NOMO-1 treated with DMSO at 0.1 percent for 48 hours (cell line): ENCODE measurements at regions not wholly inside any gene's neighbourhood (a gene's known extent, or its start where the extent isn't known, plus 50 kb on each side); places are given as distances from the start of the nearest gene placed in this dataset.

ENCODE experiments used
- DNase-seq: peaks from one replicate; lab custom pipeline; 2025; ENCODE audit not compliant: unreplicated experiment; lab: John Stamatoyannopoulos, UW

DNA sequence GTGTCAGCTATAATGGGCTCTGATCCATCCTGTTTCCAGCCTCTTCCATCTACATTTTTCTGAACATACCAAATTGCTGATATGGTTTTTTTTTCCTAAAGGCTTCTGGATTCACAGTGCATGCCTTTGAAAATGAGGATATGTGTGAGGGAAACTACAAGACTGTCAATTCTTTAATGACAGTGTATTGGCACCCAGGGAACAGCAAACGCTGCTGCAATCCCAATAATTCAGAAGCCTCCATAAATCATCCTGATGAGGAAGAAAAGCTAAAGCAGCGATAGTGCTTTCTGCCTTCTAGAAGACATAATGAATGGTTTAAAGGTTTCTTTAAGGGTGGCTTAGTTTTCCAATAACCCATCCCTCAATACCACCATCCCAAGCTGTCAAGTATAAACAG, 304.5 kb upstream of the PKDCC start:
- no peak for DNase-seq

DNA sequence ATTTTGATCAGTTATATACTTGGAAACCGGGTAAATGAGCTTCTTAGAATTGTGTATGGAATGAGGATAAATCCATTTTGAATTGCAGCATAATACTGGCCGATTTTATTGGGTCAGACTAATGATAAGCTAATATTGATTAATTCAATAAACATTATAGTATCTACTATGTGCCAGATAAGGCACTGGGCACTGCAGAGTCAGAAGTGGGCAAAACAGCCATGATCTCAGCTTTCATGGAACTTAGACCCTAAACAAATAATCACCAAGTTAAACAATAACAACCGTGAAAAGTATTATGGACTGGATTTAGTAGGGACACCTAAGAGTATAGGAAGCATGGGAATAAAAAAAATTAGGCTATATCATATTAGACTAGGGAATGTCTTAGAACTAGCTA, 297.0 kb upstream of the PKDCC start:
- no peak for DNase-seq

DNA sequence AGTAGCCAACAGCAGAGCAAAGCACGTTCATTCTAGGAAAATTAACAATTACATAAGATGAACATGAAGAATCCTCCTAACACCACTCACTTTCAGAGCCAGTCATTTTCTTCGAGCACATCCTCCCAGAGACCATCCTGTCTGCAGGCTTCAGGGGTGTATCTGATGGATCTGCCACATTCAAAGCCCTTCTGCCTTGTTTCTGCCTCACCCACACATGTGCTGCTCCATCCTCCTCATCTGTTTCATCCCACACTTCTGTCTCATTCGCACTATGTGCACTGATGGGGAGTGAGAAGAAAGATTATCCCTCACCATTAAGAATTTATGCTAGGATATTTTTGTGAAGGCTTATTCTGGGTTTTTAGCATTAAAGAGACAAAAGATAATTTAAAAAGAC, 287.9 kb upstream of the PKDCC start:
- no peak for DNase-seq

DNA sequence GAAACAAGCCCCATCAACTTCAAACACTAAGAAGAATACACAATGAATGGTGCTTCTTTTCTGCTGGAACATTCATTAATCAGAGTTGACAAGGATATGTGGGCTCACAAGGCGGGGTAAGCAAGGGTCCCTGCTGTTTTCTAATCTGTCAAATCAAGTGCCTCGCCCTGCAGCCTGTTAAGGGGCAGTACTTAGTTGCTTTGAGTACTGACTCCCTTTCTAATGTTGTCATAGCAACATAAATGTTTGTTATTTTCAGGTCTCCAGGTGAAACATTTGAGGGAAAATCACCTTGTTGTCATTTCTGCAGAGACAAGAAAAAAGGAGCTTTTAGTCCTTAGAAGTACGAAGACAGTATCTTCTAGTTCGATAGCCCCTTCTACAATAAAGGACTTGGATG, 284.7 kb upstream of the PKDCC start:
- no peak for DNase-seq

DNA sequence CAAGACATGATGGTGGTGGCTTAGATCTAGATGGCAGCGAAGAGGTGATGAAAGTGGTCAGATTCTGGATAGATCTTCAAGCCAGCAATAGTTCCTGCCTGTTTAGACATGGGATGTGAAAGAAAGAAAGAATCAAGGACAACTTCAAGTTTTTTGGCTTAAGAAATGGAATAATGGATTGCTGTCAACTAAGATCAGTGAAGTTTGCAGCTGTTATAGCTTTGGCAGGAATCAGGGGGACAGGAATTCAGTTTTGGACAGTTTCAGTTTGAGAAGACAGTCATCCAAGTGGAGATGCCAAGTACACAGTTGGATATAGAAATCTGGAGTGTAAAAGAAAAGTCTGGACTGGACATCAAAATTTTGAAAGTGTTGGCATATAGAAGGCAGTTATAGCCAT, 283.7 kb upstream of the PKDCC start:
- DNase-seq = no peak

DNA sequence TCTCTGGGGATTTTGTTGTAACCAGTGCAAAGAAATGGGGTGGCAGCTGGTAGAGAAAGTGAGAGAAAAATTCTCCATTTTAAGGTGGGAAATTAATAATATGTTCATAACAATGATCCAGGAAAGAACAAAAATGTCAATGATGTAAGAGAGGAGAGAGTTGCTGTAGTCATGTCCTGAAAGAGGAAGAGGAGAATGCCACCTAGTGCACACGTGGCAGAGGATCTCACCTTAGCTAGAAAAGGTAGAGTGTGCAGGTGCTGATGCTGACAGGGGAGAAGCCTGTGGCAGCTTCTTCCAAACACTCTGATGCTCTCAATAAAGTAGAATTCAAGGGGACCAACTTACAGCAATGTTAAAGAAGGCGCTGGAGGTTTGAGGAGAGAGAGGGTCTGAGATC, 282.9 kb upstream of the PKDCC start:
- DNase-seq = no peak

DNA sequence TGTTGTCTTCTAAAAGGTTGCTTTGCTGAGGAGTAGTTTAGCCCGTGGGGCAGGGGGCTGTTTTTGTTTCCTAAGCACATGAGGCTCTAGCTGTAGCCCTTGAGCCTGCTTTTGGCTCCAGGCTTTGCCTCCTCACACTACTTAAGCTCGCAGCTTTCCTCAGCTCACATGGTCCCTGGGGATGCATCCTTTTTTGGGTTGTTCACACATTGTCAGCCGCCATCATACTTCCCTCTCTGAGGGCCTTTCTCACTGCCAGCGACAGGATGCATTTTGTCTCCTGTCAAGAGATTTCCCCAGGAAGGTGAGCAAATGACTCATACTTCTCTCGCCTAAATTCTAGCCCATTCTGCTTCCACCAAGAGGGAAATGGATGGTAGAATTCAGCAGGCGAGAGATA, 279.5 kb upstream of the PKDCC start:
- DNase-seq = no peak

DNA sequence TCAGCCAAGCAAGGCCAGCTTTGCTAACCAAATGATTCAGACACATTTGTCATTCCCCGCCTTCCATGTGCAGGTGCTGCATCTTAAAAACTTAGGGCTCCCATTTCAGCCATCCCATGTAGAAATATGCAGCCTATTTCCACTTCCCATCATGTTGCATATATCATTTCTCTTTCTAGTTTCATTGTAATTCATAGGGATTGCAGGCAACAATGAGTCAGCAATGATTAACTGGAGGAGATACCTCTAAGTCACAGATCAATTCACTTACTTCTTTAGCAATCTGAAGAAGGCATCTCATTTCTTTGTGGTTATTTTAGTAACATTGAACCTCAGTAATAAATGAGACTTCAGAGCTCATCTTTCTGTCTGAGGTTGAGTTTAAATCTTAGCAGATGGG, 276.1 kb upstream of the PKDCC start:
- DNase-seq = peak; percentile 26

DNA sequence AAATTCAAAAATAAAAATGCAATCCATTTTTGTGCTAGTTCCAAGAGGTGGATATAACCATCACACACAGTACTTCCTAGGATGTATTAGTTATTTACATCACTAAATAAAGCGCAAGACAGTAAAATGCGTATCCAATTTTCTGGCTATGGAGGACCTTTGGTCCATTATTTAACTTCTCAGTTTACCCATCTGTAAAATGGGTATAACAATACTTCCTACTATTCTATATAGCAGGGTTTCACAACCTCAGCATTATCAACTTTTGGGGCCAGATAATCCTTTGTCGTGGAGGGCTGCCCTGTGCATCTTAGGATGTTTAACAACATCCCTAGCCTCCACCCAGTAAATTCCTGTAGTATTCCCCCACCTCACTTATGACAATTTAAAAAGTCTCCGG, 275.1 kb upstream of the PKDCC start:
- DNase-seq = no peak

DNA sequence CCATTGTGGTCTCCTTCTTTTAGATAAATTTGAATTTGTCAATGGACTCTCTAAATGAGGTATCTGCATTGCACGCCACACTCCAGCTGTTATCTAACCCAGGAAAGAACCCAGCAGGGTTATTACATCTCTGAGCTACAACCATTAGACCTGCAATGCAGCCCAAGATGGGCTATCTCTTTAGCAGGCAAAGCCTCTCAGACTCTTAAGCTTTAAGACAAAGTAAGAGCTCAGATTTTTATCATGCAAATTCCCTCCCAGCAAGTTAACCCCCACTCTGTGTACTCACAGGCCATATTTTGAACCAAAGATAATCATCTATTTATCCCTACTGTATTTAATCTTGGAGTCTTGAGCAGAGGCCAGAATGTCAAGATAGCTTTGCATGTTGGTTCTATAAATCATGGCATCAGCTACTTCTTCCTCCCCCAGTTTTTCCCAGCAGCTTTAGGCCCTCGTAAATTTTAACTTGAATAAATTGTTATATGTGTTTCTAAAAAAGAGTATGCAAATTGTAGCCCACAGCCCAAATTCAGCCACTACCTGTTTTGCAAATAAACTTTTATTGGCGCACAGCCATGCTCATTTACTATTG, 273.7 kb upstream of the PKDCC start:
- DNase-seq = no peak

DNA sequence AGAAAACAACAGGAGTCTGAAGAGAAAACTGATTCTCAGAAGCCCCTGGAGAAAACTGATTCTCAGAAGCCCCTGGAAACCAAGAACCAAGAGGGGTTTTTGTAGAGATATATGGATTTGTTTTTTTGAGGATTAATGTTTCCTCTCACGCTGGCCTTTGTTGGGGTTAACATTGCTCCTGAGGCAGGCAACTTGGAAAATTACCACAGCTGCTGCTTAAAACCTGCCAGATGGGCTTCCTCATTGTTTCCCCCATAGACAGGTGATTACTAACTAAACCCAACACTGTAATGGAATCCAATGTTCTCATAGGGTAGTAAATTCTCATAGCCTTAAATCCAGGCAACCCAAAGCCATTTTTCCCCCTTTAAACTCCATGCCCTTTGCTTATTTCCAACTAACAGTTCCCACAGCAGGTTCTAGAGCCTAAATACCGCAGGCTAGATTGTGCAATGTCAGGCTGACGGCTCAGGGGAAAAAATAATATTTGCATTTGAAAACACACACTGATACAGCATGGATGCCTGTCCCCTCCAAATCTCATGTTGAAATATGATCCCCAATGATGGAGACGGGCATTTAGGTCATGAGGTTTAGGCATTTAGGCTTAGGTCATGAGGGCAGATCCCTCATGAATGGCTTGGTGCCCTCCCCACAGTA, 272.3 kb upstream of the PKDCC start:
- no peak for DNase-seq

DNA sequence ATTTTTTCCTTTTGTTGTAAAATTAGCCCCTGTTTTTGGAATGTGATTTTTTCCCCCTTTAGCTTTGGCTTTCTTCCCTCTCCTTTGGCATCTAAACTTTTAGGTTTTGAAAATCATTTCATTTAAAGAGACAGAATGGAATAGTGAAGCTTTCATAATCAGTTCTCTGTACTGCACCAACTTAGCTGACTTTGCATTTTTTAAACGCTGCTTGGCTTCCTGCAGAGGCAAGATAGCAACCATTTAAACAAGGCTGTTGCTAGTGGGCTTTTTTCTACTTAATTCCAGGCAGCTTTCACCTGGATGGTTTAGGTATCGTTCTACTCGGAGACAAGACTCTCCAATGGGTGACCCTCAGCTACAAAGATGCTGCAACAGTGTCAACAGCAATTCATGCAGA, 267.9 kb upstream of the PKDCC start:
- DNase-seq = no peak

DNA sequence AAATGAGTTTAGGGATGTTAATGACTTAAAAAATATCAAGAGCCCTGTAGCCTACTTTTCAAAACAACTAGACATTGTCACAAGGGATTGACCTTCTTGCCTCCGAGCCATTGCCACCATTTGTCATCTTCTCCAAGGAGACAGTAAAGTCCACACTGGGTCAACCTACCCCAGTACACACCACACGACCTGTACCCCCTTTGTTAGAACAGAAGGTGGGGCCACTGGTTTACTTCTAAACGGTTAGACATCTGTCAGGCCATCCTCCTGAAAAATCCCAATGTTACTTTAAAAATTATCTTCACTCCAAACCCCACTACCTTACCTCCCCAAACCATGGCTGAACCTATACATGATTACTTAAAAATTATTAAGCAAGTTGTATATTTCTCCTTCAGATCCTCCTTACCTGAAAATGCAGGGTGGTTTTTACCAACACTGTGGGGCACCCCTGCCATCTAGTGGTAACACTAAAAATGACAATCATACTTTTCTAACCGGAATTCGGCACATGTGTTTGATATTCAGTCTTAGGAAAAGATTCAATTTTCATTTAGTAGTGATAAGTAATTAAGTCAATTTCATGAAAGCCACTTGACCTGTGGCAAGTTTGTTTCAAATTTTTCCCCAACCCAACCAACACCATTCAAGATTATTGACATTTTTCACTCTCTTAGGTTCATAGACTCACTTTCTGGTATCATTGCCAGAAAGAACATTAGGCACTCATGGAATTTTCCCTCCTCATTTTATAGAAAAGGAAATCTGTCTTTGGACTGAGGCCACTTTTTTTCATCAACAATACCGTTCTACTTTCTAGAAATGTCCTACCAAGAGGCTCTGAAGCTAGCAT, 265.3 kb upstream of the PKDCC start:
- peak; percentile 31 for DNase-seq

DNA sequence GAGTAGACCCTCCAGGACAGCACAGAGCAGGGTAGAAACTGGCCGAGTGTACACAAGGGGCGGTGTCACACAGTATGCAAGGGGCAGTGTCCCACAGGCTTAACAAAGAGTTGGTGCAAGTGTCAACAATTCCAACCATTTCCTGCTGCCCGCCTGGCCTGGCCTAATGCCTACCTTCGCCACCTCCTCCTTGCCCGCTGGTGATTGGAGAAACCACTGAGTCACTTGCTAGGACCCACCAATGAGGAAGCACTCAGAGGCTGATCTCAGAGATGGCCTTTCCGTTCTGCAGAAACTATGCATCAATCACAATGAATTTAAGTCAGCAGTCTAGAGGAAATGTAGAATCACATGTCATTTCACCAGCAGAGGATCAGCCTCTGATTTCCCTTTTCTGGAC, 263.3 kb upstream of the PKDCC start:
- DNase-seq = no peak

DNA sequence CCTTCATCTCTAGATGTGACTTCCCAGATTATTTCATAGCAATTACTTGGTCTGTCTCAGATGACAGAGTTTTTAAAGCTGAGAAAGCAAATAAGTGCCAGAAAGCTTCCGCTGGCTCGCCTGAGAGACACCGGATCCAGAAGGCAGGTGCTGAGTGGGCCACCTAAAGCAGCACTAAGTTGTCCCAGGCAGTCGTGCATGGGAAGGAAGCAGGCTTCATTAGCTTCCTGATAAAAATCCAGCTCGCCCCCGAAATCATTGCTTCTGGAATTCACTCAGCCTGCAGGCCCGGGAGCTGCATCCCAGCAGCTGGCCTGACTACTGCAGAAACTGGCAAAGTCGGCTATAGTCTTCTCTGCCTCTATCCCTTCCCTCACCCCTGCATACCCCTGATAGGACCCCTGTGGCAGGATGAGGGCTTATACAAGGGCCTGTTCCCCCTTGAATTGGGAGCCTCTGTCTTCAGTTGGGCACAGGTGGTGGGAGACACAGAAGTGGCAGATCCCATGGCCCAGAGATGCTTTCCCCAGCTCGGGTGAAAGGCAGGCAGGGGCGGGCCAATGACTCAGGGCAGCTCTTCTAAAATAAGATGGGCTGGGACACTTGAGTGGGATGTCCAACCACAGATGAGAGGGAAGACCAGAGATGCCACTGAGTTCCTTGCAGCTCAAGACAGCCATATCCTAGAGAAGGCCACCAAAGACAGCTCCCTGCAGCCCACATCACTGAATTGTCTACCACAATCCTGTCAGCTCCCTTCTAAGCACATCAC, 262.4 kb upstream of the PKDCC start:
- no peak for DNase-seq

DNA sequence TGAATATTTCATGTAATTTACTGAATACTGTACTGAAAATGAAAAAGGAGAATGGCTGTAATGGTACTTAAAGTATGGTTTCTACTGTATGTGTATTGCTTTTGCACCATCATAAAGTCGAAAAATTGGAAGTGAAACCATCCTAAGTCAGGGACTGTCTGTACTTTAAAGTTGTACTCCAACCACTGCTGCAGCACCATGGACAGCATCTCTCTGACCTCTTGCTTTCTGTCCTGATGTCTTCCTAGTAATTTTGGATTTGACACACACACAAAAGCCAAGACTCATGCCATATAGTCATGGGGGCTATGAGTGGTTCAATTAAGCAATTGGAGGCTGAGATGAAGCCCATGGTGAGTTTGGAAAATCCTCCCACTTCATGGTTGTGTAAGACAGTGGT, 256.3 kb upstream of the PKDCC start:
- peak; percentile 75 for DNase-seq

DNA sequence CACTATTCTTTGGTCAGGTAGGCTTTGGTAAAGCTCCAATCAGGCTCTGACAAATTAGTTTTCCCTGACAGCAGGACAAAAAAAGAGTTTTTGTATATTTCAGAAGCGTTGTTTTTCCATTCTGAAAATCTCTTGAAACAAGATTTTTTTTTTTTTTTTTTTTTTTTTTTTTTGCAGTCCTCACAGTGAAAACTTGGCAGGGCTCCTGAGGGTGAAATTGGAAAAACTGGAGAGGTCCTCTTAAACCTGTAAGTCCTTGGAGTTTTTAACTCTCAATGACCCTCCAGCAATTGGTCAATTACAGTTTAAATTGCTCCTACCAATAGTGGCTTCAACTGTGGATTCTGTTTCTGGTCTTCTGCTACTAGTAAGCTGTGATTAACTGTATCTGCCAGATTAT, 244.5 kb upstream of the PKDCC start:
- no peak for DNase-seq

DNA sequence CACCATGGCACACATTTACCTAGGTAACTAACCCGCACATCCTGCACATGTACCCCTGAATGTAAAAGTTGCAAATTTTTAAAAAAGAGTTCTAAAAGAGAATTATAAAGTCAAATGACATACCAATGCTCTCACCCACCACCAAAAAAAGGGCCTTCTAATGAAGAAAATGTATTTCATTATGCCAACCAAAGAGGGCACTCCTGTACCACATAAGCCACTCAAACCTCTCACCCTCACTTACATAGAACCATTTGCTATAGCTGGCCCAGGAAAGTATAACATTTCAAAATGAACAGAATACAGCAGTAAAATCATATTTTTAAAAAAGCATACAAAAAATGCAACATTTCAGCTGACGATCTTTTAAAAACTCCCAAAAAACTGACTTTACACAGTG, 241.5 kb upstream of the PKDCC start:
- DNase-seq = no peak

DNA sequence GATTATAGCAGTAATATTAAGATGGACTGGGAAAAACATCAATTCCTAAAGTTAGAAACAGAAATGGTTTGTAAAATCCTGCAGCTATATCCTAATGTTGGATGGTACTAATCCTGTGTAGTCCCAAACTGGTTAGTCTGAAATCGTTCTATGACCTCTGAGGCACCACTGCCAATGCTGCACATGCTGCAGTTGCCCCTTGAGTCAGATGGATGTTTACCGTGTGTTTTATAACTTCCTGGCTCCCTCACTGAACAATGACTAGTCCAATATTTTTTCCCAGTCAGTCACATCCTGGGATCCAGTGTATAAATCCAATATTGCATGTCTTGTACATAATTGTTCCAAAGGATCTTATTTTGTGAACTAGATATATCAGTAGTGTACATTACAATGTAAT, 226.7 kb upstream of the PKDCC start:
- no peak for DNase-seq

DNA sequence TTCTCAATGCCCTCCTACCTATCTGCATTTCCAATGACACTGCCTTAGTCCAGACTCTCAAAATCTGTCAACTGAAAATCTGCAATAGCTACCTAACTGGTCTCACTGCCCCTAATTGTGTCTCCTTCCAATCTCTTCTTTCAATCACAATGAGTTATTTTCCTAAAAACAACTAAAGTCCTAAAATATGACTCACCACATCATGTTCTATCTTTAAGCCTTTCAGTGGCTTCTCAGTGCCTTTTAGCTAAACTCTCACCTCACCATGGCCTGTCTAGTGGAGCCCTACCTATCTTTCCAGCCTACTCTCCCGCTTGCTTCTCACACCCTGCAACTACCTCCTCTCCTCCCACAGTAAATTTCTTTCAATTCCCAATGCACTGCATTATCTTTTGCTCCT, 220.9 kb upstream of the PKDCC start:
- DNase-seq = no peak

DNA sequence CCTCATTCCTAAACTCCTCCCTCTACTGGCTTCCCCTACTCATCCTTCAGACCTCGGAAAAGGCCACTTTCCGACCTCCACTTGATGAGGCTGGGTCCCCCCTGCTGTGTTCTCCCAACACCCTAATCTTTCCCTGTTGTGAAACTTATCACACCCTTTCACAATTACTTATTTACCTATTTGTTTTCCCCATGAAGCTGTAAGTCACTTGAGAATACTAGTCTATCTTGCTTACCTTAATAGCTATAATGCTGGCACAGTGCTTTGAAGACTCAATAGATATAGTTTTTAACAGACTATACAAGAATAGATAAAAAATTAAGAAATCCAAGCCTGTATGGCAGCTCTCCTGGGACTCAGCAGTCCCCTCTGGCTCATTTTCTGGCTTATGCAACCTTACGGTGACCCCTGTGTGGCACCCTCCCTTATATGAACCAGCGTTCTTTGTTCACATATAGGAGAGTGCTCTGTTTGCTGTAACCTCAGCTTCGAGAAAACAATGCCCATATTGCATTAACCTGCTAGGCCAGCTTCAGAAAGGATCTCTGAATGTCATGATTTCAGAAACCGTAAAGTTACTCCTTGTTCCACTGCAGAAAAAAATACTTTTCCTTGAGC, 220.4 kb upstream of the PKDCC start:
- no peak for DNase-seq
